K562 (cell line): ENCODE measurements at regions not wholly inside any gene's neighbourhood (a gene's known extent, or its start where the extent isn't known, plus 50 kb on each side); places are given as distances from the start of the nearest gene placed in this dataset.

Source experiments
- CTCF ChIP-seq, 3 experiments: IDR thresholded peaks in 2 of 3; conservative IDR thresholded peaks in 1 of 3; 2 replicates each; pipeline ENCODE4 v1.5.1; 2011 to 2012; ENCODE audit warnings: low read length in 3 of 3, mild to moderate bottlenecking in 3 of 3, control low read depth in 2 of 3, improper control_type of control experiment in 1 of 3, inconsistent platforms in 1 of 3, low read depth in 1 of 3, mixed read lengths in 1 of 3, moderate library complexity in 1 of 3; ENCODE audit not compliant: insufficient read depth in 2 of 3
- EZH2 ChIP-seq: IDR thresholded peaks from 2 replicates; pipeline ENCODE4 v1.6.1; 2012; ENCODE audit warnings: low read depth, mild to moderate bottlenecking, inconsistent platforms, low read length, borderline replicate concordance
- MAFK ChIP-seq: IDR thresholded peaks from 2 replicates; pipeline ENCODE4 v1.6.1; 2011; ENCODE audit warnings: low read length, improper control_type of control experiment
- NFYB ChIP-seq: IDR thresholded peaks from 2 replicates; pipeline ENCODE4 v1.6.1; 2011; ENCODE audit warnings: mild to moderate bottlenecking, moderate library complexity; ENCODE audit not compliant: insufficient read length; ENCODE audit errors: extremely low read depth
- ZEB2 ChIP-seq: fragments of 450-650 bp; IDR thresholded peaks from 2 replicates; pipeline ENCODE4 v1.6.1; 2016

- no peak for TF ChIP-seq CTCF (IDR thresholded peaks at IDR 0.05 in 2 of 3, conservative IDR thresholded peaks at IDR 0.05 in 1 of 3; ENCODE audit: insufficient read depth in 2 of 3, low read depth in 1 of 3, low read length in 3 of 3)
- TF ChIP-seq MAFK: no peak
- no peak for TF ChIP-seq NFYB
- TF ChIP-seq ZEB2: no peak
- no peak for TF ChIP-seq EZH2
Measured at GRCh38 chr3:498487-498886, 301.9 kb downstream of the CHL1 start.
